K562 (cell line): ENCODE measurements at regions not wholly inside any gene's neighbourhood (a gene's known extent, or its start where the extent isn't known, plus 50 kb on each side); places are given as distances from the start of the nearest gene placed in this dataset.
"Not testable (repeated sequence)": the region's sequence is repeated elsewhere in the genome, so short reads cannot be mapped to it uniquely, and the experiment has no call there.

Source experiments
- ATAC-seq: fragments of 200-7000 bp; cut with Tn5 transposase; 3 replicates; pipeline ENCODE4 v1.9.1; 2020; ENCODE audit warnings: moderate library complexity
- BruUV-seq: library from RNA; stranded (reverse); fragments of 400-500 nt; replicated peaks from 2 replicates; lab custom pipeline; 2021; lab: Mats Ljungman, UMichigan
- CTCF ChIA-PET: fragments of 300-600 bp; formaldehyde crosslinking; extraction: SDS; loops from one replicate; lab custom pipeline; 2021; ENCODE audit warnings: low intra/inter-chr PET ratio; lab: Yijun Ruan, JAX
- POLR2A ChIA-PET: fragments of 300-600, 350-650 bp; sonication (Branson Sonifier 250); formaldehyde crosslinking; extraction: SDS; loops from one replicate; lab custom pipeline; 2021; ENCODE audit warnings: antibody characterized with exemption, inconsistent platforms; lab: Yijun Ruan, JAX
- DNase-seq, 4 experiments: peaks; one replicate each; pipeline versions ENCODE4 v3.0.0 to v3.0.0-alpha.2; 2011 to 2018; ENCODE audit warnings: low spot score in 3 of 4, mixed read lengths in 3 of 4; ENCODE audit errors: extremely low read depth in 1 of 4
- FAIRE-seq: peaks from 2 replicates; lab custom pipeline; 2011; peaks lifted over from hg19 to GRCh38; lab: Jason Lieb, UNC
- H2AFZ ChIP-seq: 2 replicates; pipeline ENCODE4 v1.6.0; 2011; ENCODE audit warnings: low read depth, low read length, control low read depth, inconsistent platforms
- H3K27ac ChIP-seq: fragments of 200-600 bp; 3 replicates; pipeline ENCODE4 v1.8.0; 2011; ENCODE audit warnings: low read depth, mild to moderate bottlenecking, control low read depth, inconsistent platforms, low read length, moderate library complexity, mixed read lengths; ENCODE audit errors: extremely low read depth
- H3K27me3 ChIP-seq, 2 experiments: fragments of 300-600 bp in 1 of 2; 2 replicates in 1 of 2; 3 replicates in 1 of 2; pipeline versions ENCODE4 v1.6.0 to v1.8.0; 2011; ENCODE audit warnings: inconsistent platforms in 2 of 2, low read length in 2 of 2, mild to moderate bottlenecking in 1 of 2, mixed read lengths in 1 of 2, moderate library complexity in 1 of 2; ENCODE audit not compliant: control insufficient read depth in 2 of 2, insufficient read depth in 2 of 2
- H3K36me3 ChIP-seq: fragments of 300-600 bp; 3 replicates; pipeline ENCODE4 v1.8.0; 2011; ENCODE audit warnings: mild to moderate bottlenecking, low read length, inconsistent platforms; ENCODE audit not compliant: control insufficient read depth, insufficient read depth
- H3K4me1 ChIP-seq, 2 experiments: fragments of 200-600 bp in 1 of 2; replicated peaks in 1 of 2; 2 replicates in 1 of 2; 3 replicates in 1 of 2; pipeline versions ENCODE4 v1.5.1 to v1.8.0; 2011; ENCODE audit warnings: inconsistent platforms in 2 of 2, low read length in 2 of 2, mild to moderate bottlenecking in 1 of 2, mixed read lengths in 1 of 2, moderate library complexity in 1 of 2; ENCODE audit not compliant: control insufficient read depth in 2 of 2, insufficient read depth in 2 of 2
- H3K4me2 ChIP-seq: 2 replicates; pipeline ENCODE4 v1.6.1; 2011; ENCODE audit warnings: low read length, control low read depth, inconsistent platforms, mixed read lengths; ENCODE audit not compliant: insufficient read depth
- H3K4me3 ChIP-seq: fragments of 200-600 bp; sonication (generic), shearing (Covaris generic); 2 replicates; pipeline ENCODE4 v1.5.1; 2016; ENCODE audit warnings: control low read depth, inconsistent platforms
- H3K79me2 ChIP-seq: fragments of 200-600 bp; 3 replicates; pipeline ENCODE4 v1.8.0; 2011; ENCODE audit warnings: low read length, inconsistent platforms; ENCODE audit not compliant: control insufficient read depth, insufficient read depth
- H3K9ac ChIP-seq, 2 experiments: 2 replicates each; pipeline versions ENCODE4 v1.6.0 to v1.6.1; 2011; ENCODE audit warnings: low read depth in 2 of 2, low read length in 2 of 2, control low read depth in 1 of 2, inconsistent platforms in 1 of 2, mild to moderate bottlenecking in 1 of 2, mixed read lengths in 1 of 2; ENCODE audit not compliant: insufficient read depth in 1 of 2
- H3K9me1 ChIP-seq: one replicate; pipeline ENCODE4 v1.6.0; 2011; ENCODE audit warnings: inconsistent platforms, mild to moderate bottlenecking, low read length, moderate library complexity; ENCODE audit not compliant: control insufficient read depth, insufficient read depth
- H3K9me3 ChIP-seq: replicated peaks from 2 replicates; pipeline ENCODE4 v1.5.1; 2011; ENCODE audit warnings: low read depth, low read length, inconsistent platforms; ENCODE audit not compliant: control insufficient read depth, insufficient read depth
- H4K20me1 ChIP-seq: replicated peaks from 2 replicates; pipeline ENCODE4 v1.6.1; 2011; ENCODE audit warnings: low read length, inconsistent platforms, mixed read lengths; ENCODE audit not compliant: control insufficient read depth, insufficient read depth
- WGBS: fragments of 100-300 bp; shearing (Covaris generic); methylation state at CpG from one replicate; pipeline ENCODE4 v1.1.6; 2016; ENCODE audit warnings: low coverage, mixed read lengths; ENCODE audit not compliant: insufficient coverage; ENCODE audit errors: missing lambda C conversion rate; 5-methylcytosine and 5-hydroxymethylcytosine counted together
- in situ Hi-C: fragments of 300-500 bp; cut with MboI; formaldehyde crosslinking; loops from 4 replicates; pipeline ENCODE4 v1.15.0; 2018; ENCODE audit warnings: inconsistent platforms, mixed read lengths
- intact Hi-C: fragments of 100-400 bp; cut with micrococcal nuclease; formaldehyde crosslinking; loops from 2 replicates; pipeline ENCODE4 v1.14.2; 2022

DNA sequence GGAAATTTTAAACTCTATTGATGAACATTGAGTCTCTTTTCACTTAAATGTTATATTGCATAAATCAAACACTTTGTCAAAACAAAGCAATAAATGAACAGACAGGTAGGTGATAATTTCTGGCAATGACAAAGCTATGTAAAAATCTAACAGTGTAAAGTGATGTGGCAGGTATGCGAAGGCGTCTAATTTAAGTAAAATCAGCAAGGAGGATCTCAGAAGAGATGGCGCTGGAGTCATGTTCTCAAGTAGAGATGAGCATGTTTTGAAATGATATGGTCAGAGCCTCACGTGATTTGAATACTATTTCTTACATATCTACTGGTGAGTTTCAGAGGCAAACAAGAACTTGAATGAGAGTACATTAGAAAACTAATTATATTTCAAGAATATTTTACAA is 204.0 kb upstream of the FRG1 start:
- H3K4me1 ChIP-seq, H3K36me3 ChIP-seq, H3K27me3 ChIP-seq, BruUV-seq, DNase-seq, H3K27ac ChIP-seq, in situ Hi-C loops, H3K9ac ChIP-seq, H3K79me2 ChIP-seq, H3K9me1 ChIP-seq, H3K4me3 ChIP-seq, intact Hi-C loops, CTCF ChIA-PET, H3K9me3 ChIP-seq, POLR2A ChIA-PET, H4K20me1 ChIP-seq, FAIRE-seq, H3K4me2 ChIP-seq, H2AFZ ChIP-seq, ATAC-seq: not testable (repeated sequence)
- 0% methylated on average over 4 of the region's 4 CpGs for WGBS

GRCh38 chr4:189740118-189740517 is 200.6 kb upstream of the FRG1 start:
- 2% methylated on average over 7 of the region's 7 CpGs for WGBS
- H3K4me3 ChIP-seq, FAIRE-seq, H3K4me2 ChIP-seq, H3K4me1 ChIP-seq, POLR2A ChIA-PET, intact Hi-C loops, H4K20me1 ChIP-seq, BruUV-seq, H3K9ac ChIP-seq, H3K9me3 ChIP-seq, H2AFZ ChIP-seq, H3K27me3 ChIP-seq, DNase-seq, H3K79me2 ChIP-seq, H3K9me1 ChIP-seq, ATAC-seq, H3K27ac ChIP-seq, H3K36me3 ChIP-seq, CTCF ChIA-PET, in situ Hi-C loops: not testable (repeated sequence)
